ENCODE measurements at regions not wholly inside any gene's neighbourhood (a gene's known extent, or its start where the extent isn't known, plus 50 kb on each side); places are given as distances from the start of the nearest gene placed in this dataset.

- Histone ChIP-seq H3K27me3 (ENCODE audit: insufficient read depth, low read depth, severe bottlenecking) (no peaks in the 10 kb centered on the region), H3K36me3 (no peaks in the 10 kb centered on the region), H3K9me3 (ENCODE audit: severe bottlenecking) (no peaks in the 10 kb centered on the region), H3K4me3 (ENCODE audit: low read depth, low read length) (no peak overlapping the region), H3K27ac (no peak overlapping the region)
- no peak for DNase-seq
- TF ChIP-seq CTCF (IDR thresholded peaks at IDR 0.05; ENCODE audit: low read depth, low read length): no peak
Observed at GRCh38 chr4:62806816-62807215, 1602.4 kb downstream of the TECRL start.

- H3K36me3 ChIP-seq: no peaks in the 10 kb centered on the region
- H3K27me3 ChIP-seq (ENCODE audit: insufficient read depth, low read depth, severe bottlenecking): no peaks in the 10 kb centered on the region
- no peak overlapping the region for H3K27ac ChIP-seq
- no peak for DNase-seq
- no peak overlapping the region for H3K4me3 ChIP-seq (ENCODE audit: low read depth, low read length)
- H3K9me3 ChIP-seq (ENCODE audit: severe bottlenecking): no peaks in the 10 kb centered on the region
- TF ChIP-seq CTCF (IDR thresholded peaks at IDR 0.05; ENCODE audit: low read depth, low read length): no peak
Observed at GRCh38 chr4:62804075-62804474, 1603.9 kb downstream of the ADGRL3 start.

- DNase-seq: no peak
- Histone ChIP-seq H3K4me3 (ENCODE audit: low read depth, low read length) (no peak overlapping the region), H3K9me3 (ENCODE audit: severe bottlenecking) (no peaks in the 10 kb centered on the region), H3K36me3 (no peaks in the 10 kb centered on the region), H3K27ac (no peak overlapping the region), H3K27me3 (ENCODE audit: insufficient read depth, low read depth, severe bottlenecking) (no peaks in the 10 kb centered on the region)
- no peak for TF ChIP-seq CTCF (IDR thresholded peaks at IDR 0.05; ENCODE audit: low read depth, low read length)
Observed at GRCh38 chr4:62797221-62797620, 1597.1 kb downstream of the ADGRL3 start.

- no peak for TF ChIP-seq CTCF (IDR thresholded peaks at IDR 0.05; ENCODE audit: low read depth, low read length)
- DNase-seq: no peak
- H3K9me3 ChIP-seq (ENCODE audit: severe bottlenecking): no peaks in the 10 kb centered on the region
- no peaks in the 10 kb centered on the region for H3K27me3 ChIP-seq (ENCODE audit: insufficient read depth, low read depth, severe bottlenecking)
- H3K27ac ChIP-seq: no peak overlapping the region
- no peaks in the 10 kb centered on the region for H3K36me3 ChIP-seq
- H3K4me3 ChIP-seq (ENCODE audit: low read depth, low read length): no peak overlapping the region
Observed at GRCh38 chr4:62791386-62791785, 1591.3 kb downstream of the ADGRL3 start.

GRCh38 chr4:62771983-62772557, 1571.9 kb downstream of the ADGRL3 start:
- Histone ChIP-seq H3K27ac (no peak overlapping the region), H3K36me3 (no peaks in the 10 kb centered on the region), H3K9me3 (ENCODE audit: severe bottlenecking) (no peaks in the 10 kb centered on the region), H3K4me3 (ENCODE audit: low read depth, low read length) (no peak overlapping the region), H3K27me3 (ENCODE audit: insufficient read depth, low read depth, severe bottlenecking) (no peaks in the 10 kb centered on the region)
- no peak for TF ChIP-seq CTCF (IDR thresholded peaks at IDR 0.05; ENCODE audit: low read depth, low read length)
- peak; percentile 5 for DNase-seq

- Histone ChIP-seq H3K36me3 (no peaks in the 10 kb centered on the region), H3K27ac (no peak overlapping the region), H3K9me3 (ENCODE audit: severe bottlenecking) (no peaks in the 10 kb centered on the region), H3K4me3 (ENCODE audit: low read depth, low read length) (no peak overlapping the region), H3K27me3 (ENCODE audit: insufficient read depth, low read depth, severe bottlenecking) (no peaks in the 10 kb centered on the region)
- TF ChIP-seq CTCF (IDR thresholded peaks at IDR 0.05; ENCODE audit: low read depth, low read length): no peak
- DNase-seq: no peak
Observed at GRCh38 chr4:62740296-62740695, 1540.2 kb downstream of the ADGRL3 start.
